ENCODE measurements at regions not wholly inside any gene's neighbourhood (a gene's known extent, or its start where the extent isn't known, plus 50 kb on each side); places are given as distances from the start of the nearest gene placed in this dataset.

DNA sequence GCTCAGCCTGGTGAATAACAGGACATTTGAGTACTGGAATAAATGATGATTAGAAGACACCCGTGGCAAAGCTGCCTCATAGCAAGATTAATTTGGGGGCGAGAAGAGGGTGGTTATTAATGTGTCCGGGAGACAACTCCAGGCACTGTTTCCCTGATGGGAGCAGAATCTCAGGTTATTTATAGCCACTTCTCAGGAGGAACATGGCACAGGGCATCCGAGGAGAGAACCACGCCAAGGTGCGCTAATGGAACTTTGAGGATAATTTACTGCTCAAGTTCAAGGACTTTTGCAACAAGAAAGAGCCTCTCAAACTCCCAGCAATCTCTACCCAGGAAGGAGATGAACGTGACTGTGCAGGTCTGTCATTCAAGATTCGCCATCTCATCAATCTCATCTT, 362.5 kb upstream of the ERCC4 start:
- H3K27ac ChIP-seq: no peak overlapping the region
- TF ChIP-seq, protein P1, sequence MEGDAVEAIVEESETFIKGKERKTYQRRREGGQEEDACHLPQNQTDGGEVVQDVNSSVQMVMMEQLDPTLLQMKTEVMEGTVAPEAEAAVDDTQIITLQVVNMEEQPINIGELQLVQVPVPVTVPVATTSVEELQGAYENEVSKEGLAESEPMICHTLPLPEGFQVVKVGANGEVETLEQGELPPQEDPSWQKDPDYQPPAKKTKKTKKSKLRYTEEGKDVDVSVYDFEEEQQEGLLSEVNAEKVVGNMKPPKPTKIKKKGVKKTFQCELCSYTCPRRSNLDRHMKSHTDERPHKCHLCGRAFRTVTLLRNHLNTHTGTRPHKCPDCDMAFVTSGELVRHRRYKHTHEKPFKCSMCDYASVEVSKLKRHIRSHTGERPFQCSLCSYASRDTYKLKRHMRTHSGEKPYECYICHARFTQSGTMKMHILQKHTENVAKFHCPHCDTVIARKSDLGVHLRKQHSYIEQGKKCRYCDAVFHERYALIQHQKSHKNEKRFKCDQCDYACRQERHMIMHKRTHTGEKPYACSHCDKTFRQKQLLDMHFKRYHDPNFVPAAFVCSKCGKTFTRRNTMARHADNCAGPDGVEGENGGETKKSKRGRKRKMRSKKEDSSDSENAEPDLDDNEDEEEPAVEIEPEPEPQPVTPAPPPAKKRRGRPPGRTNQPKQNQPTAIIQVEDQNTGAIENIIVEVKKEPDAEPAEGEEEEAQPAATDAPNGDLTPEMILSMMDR (conservative IDR thresholded peaks at IDR 0.05; ENCODE audit: low read depth): no peak
- CTCF ChIA-PET: interaction anchor here (0.6 kb wide), 1 partner anchor 447 kb away, joined by 3 read pairs; no protein-coding TSS in a partner anchor
- POLR2A ChIA-PET (ENCODE audit: low non-redundant PET): no interaction called here
- no peak for DNase-seq (ENCODE audit: low spot score)

GRCh38 chr16:13558752-13559151, 361.2 kb upstream of the ERCC4 start:
- ChIA-PET POLR2A (ENCODE audit: low non-redundant PET) (no interaction called here), CTCF (no interaction called here)
- no peak for DNase-seq (ENCODE audit: low spot score)
- no peak overlapping the region for H3K27ac ChIP-seq
- TF ChIP-seq, protein P1 (conservative IDR thresholded peaks at IDR 0.05; ENCODE audit: low read depth): no peak

DNA sequence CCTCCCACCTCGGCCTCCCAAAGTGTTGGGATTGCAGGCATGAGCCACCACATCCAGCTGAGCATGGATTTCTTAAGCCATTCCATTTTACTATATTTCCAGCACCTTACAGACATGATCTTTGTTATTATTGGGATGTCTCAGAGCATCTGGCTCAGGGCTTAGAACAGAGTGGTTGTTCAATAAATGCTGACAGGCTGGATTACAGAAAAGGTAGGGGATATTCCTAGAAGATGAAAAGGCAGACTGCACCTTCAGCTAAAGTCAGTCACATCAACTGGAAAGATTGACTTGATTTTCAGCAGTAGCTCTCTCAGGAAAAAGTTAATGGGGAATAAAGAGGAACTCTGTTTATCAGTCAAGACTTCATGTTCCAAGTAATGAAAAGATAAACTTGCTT, 360.3 kb upstream of the ERCC4 start:
- ChIA-PET CTCF (no interaction called here), POLR2A (ENCODE audit: low non-redundant PET) (no interaction called here)
- H3K27ac ChIP-seq: no peak overlapping the region
- no peak for DNase-seq (ENCODE audit: low spot score)
- TF ChIP-seq, protein P1 (conservative IDR thresholded peaks at IDR 0.05; ENCODE audit: low read depth): no peak

DNA sequence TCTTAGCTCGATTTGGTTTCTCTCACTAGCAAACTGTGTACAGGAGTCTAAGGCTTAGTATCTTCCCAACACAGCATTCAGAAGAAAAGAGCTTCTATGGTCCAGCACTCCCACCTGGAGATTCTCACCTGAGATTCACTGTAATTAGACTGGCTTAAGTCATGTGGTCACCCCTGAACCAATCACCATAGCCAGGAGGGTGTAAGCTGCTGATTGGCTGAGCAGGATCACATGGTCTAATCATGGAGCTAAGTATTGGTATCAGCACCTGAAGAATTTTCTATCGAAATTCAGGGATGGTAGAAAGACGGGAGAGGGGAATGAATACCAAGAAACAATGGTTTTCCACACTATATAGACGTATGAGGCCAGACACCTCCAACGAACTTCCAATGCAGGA, 359.8 kb upstream of the ERCC4 start:
- POLR2A ChIA-PET (ENCODE audit: low non-redundant PET): no interaction called here
- CTCF ChIA-PET: no interaction called here
- DNase-seq (ENCODE audit: low spot score): no peak
- no peak overlapping the region for H3K27ac ChIP-seq
- TF ChIP-seq, protein P1 (conservative IDR thresholded peaks at IDR 0.05; ENCODE audit: low read depth): no peak

DNA sequence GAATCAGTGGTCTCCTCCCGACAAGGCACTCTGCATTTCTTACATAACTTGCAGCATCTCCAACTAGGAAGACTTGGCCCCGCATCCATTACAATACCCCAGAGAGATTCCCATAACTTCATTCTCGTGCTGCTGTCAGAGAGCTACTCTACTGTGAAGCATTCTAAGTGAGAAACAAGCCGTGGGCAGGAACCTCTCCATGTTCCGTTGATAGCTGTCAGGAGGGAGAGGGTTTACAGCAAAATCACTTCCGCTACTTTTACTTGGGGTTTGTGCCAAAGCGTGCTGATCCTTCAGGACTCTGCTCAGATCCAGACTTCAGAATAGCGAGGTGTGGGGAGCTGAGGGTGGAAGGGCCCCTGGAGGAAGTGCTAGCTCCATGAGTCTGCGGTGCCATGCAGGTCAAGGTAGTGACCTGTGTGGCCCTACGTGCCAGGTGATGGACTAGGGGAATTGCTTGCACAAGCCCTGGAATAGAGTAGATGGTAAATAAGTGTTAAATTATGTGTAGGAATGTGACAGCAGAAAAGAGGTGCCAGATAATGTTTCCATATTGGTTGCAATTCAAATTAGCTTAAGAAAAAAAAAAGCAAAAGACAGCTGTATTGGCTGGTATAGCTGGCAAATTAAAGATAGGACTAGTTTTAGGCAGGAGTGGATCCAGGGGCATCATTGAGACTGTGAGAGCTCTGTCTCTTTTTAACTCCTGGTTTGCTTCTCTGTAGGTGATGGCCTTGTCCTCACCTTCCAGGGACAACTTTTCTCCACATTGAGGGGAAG, 358.5 kb upstream of the ERCC4 start:
- DNase-seq (ENCODE audit: low spot score): no peak
- TF ChIP-seq, protein P1 (conservative IDR thresholded peaks at IDR 0.05; ENCODE audit: low read depth): no peak
- CTCF ChIA-PET: no interaction called here
- POLR2A ChIA-PET (ENCODE audit: low non-redundant PET): no interaction called here
- no peak overlapping the region for H3K27ac ChIP-seq

DNA sequence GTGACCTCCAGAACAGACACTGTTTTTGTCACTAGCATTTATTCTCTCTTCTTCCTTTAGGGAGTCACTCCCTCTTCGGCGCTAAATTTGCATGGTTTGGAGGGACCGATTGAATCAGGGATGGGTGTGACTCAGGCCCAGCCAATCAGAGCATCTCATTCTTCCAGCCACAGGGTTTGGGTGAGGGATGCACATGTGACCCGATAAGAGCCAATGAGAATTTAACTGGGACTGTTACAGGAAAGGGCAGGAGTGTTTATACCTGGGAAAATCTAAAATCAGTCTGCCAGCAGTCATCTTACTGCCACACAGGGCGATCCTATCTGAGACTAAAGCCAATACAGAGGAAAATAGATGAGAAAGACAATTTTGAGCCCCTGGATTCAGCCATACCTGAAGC, 351.2 kb upstream of the ERCC4 start:
- POLR2A ChIA-PET (ENCODE audit: low non-redundant PET): no interaction called here
- no peak overlapping the region for H3K27ac ChIP-seq
- TF ChIP-seq, protein P1 (conservative IDR thresholded peaks at IDR 0.05; ENCODE audit: low read depth): no peak
- DNase-seq (ENCODE audit: low spot score): no peak
- CTCF ChIA-PET: no interaction called here
